Upper lobe of left lung (tissue), 4 donors: ENCODE measurements at regions not wholly inside any gene's neighbourhood (a gene's known extent, or its start where the extent isn't known, plus 50 kb on each side); places are given as distances from the start of the nearest gene placed in this dataset.

Source experiments
- POLR2A ChIP-seq, 4 donors: fragments of 450-650 bp; IDR thresholded peaks; one replicate each; pipeline ENCODE4 v1.5.1; 2016 to 2017; ENCODE audit warnings: antibody characterized with exemption in 4 of 4, mild to moderate bottlenecking in 2 of 4
- TF ChIP-seq, protein P1 (sequence below), 6 experiments: fragments of 450-650 bp in 4 of 6; fragments of 200-600 bp in 2 of 6; sonication (generic) in 2 of 6; IDR thresholded peaks; one replicate each; pipeline ENCODE4 v1.5.1; 2016 to 2019; ENCODE audit warnings: antibody characterized with exemption in 6 of 6

DNA sequence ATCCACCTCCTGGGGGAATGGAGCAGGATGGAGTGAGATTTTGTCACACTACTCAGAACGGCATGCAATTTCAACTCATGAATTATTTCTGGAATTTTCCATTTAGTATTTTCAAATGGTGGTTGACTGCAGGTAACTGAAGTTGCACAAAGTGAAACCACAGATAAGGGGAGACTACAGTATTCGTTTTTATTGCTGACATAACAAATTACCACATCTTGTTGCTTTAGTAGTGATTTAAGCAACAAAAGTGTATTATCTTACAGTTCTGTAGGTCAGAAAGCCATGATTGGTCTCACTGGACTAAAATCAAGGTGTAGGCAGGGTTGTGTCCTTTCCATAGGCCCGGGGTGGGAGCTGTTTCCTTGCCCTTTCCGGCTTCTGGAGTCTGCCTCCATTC, 133.4 kb upstream of the B3GAT2 start:
- no peak for TF ChIP-seq POLR2A (IDR thresholded peaks at IDR 0.05)
- TF ChIP-seq, protein P1, sequence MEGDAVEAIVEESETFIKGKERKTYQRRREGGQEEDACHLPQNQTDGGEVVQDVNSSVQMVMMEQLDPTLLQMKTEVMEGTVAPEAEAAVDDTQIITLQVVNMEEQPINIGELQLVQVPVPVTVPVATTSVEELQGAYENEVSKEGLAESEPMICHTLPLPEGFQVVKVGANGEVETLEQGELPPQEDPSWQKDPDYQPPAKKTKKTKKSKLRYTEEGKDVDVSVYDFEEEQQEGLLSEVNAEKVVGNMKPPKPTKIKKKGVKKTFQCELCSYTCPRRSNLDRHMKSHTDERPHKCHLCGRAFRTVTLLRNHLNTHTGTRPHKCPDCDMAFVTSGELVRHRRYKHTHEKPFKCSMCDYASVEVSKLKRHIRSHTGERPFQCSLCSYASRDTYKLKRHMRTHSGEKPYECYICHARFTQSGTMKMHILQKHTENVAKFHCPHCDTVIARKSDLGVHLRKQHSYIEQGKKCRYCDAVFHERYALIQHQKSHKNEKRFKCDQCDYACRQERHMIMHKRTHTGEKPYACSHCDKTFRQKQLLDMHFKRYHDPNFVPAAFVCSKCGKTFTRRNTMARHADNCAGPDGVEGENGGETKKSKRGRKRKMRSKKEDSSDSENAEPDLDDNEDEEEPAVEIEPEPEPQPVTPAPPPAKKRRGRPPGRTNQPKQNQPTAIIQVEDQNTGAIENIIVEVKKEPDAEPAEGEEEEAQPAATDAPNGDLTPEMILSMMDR (IDR thresholded peaks at IDR 0.05) = no peak
